GM12891 (cell line): ENCODE measurements at regions not wholly inside any gene's neighbourhood (a gene's known extent, or its start where the extent isn't known, plus 50 kb on each side); places are given as distances from the start of the nearest gene placed in this dataset.

Experiments
- DNase-seq: peaks from one replicate; pipeline ENCODE4 v3.0.0; 2011; ENCODE audit warnings: low spot score; ENCODE audit not compliant: insufficient read length
- FAIRE-seq: peaks from 2 replicates; lab custom pipeline; 2011; peaks lifted over from hg19 to GRCh38; lab: Jason Lieb, UNC
- PAX5 ChIP-seq: IDR thresholded peaks from 2 replicates; pipeline ENCODE4 v1.6.1; 2011; ENCODE audit warnings: low read length, moderate library complexity, mild to moderate bottlenecking; ENCODE audit not compliant: insufficient read depth, severe bottlenecking
- POLR2A ChIP-seq: IDR thresholded peaks from 2 replicates; pipeline ENCODE4 v1.6.1; 2011; ENCODE audit warnings: low read depth, low read length, control low read depth
- POLR2AphosphoS5 ChIP-seq: IDR thresholded peaks from 2 replicates; pipeline ENCODE4 v1.6.1; 2011; ENCODE audit warnings: low read depth, low read length, control low read depth
- POU2F2 ChIP-seq: IDR thresholded peaks from 2 replicates; pipeline ENCODE4 v1.6.1; 2011; ENCODE audit warnings: low read depth, mild to moderate bottlenecking, control low read depth, low read length, moderate library complexity
- SPI1 ChIP-seq: IDR thresholded peaks from 2 replicates; pipeline ENCODE4 v1.6.1; 2011; ENCODE audit warnings: low read depth, low read length, control low read depth
- TAF1 ChIP-seq: IDR thresholded peaks from 2 replicates; pipeline ENCODE4 v1.6.1; 2011; ENCODE audit warnings: low read depth, low read length, control low read depth

GRCh38 chr13:34013061-34013460, 195.1 kb downstream of the RFC3 start:
- no peak for TF ChIP-seq POLR2AphosphoS5
- no peak for TF ChIP-seq POU2F2
- TF ChIP-seq TAF1 = no peak
- TF ChIP-seq POLR2A = no peak
- no peak for TF ChIP-seq SPI1
- TF ChIP-seq PAX5 = no peak
- no peak for FAIRE-seq
- no peak for DNase-seq

- DNase-seq = no peak
- FAIRE-seq = no peak
- TF ChIP-seq POLR2AphosphoS5 = no peak
Measured at GRCh38 chr13:34017231-34017630, 199.3 kb downstream of the RFC3 start.

- DNase-seq = no peak
- TF ChIP-seq TAF1 (no peak), POLR2A (no peak), SPI1 (no peak), POU2F2 (no peak), PAX5 (no peak), POLR2AphosphoS5 (no peak)
- FAIRE-seq = no peak
Measured at GRCh38 chr13:34019870-34020269, 201.9 kb downstream of the RFC3 start.

DNA sequence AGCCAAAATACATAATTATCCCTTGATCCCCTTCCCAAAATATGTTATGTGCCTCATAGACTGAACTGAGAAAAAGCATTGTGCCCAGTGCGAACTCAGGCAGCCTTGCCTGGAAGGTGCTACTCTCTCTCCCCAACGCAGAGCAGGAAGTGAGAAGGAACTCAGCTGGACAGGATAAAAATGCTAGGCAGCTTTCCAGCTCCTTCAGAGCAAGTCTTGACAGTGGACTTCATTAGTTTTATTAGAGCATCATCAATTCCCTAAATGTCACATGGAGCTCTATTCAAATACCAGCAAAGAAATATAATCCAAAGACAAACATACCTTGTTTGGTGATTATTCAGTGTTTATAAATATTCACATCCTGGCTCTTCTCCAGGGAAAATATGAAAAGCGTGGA, 202.4 kb downstream of the RFC3 start:
- FAIRE-seq (no peak), DNase-seq (no peak)
- no peak for TF ChIP-seq POLR2A

- TF ChIP-seq POLR2AphosphoS5 (no peak), SPI1 (no peak), TAF1 (no peak), POLR2A (no peak), POU2F2 (no peak), PAX5 (no peak)
- DNase-seq = no peak
- no peak for FAIRE-seq
Measured at GRCh38 chr13:34021619-34022018, 203.7 kb downstream of the RFC3 start.

- no peak for DNase-seq
- no peak for FAIRE-seq
- no peak for TF ChIP-seq POLR2A
- TF ChIP-seq TAF1 = no peak
- TF ChIP-seq POU2F2 = no peak
- TF ChIP-seq SPI1 = no peak
- no peak for TF ChIP-seq POLR2AphosphoS5
- no peak for TF ChIP-seq PAX5
Measured at GRCh38 chr13:34025746-34026145, 207.8 kb downstream of the RFC3 start.

DNA sequence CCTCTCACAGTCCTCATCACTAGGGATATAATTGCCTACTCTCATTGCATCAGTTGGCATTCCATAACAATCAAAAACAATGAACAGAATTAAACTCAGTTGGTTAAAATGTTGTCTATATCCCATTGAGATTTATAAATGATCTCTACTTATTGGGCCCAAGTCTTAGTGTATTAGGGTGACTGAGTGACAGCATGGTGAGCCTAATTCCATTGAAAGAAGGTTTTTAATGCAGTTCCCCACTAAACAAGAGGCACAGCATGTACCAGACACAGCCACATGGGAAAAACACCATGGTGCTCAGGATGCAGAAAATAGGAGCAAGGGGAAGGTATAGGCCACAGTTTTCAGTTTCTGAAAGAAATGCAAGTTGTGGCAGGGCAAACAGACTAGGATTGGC, 208.4 kb downstream of the RFC3 start:
- TF ChIP-seq PAX5 = no peak
- no peak for TF ChIP-seq POLR2AphosphoS5
- DNase-seq (no peak), FAIRE-seq (no peak)

DNA sequence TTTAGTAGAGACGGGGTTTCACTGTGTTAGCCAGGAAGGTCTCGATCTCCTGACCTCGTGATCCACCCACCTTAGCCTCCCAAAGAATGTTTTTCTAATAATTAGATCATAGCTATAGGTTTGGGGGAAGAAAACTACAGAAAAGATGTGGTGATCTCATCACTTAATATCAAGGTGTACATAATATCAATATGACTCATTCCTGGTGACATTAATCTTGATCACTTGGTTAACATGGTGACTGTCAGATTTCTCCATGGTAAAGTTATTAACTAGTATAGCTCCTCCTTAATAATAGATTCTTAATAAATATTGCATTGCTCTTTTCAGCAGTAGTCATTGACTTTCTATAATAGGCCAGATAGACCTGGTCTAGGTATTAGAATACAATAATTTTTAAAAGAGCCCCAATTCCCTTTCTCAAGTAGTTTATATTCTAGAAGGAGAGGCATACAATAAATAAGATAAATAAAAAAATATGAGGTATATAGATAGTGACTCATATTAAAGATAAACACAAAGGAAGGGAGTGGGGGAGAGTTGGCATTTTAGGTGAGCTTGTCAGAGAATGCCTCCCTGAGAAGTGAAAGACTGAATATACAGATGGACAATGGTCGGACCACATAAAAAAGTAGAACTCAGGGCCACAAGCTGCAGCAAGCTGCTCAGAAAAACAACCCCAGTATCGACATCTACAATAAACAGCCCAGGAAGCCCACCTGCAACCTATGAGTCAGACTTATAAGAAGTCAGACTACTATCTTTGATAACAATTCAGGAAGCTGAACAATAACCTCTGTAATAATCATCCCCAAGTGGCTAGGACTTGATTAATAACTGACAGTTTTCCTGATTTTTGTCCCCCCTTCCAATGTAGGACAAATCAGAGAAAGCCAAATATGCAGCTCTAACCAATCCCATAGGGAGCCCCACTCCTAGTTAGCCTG, 210.8 kb downstream of the RFC3 start:
- DNase-seq = no peak
- TF ChIP-seq SPI1 = no peak
- no peak for FAIRE-seq

GRCh38 chr13:34030782-34031181, 212.8 kb downstream of the RFC3 start:
- TF ChIP-seq POU2F2 (no peak), POLR2A (no peak), TAF1 (no peak), PAX5 (no peak), POLR2AphosphoS5 (no peak), SPI1 (no peak)
- FAIRE-seq = no peak
- no peak for DNase-seq

- TF ChIP-seq POLR2AphosphoS5 (no peak), SPI1 (no peak), POU2F2 (no peak), TAF1 (no peak), POLR2A (no peak), PAX5 (no peak)
- FAIRE-seq (no peak), DNase-seq (no peak)
Measured at GRCh38 chr13:34031610-34032009, 213.7 kb downstream of the RFC3 start.

DNA sequence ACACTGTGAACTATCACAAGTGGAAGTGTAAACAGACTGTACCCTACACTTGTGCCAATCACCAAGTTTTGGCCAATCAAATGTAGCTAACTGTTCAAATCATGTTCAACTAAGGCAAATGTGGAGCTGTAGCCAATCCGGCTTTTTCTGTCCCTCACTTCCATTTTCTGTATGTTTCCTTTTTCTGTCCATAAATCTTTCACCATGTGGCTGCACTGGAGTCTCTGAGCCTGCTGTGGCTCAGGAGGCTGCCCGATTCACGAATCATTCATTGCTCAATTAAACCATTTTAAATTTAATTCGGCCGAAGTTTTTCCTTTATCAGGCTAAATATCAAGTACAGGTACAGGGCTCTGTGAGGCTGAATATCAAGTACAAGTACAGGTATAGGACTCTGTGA, 216.5 kb downstream of the RFC3 start:
- TF ChIP-seq PAX5 (no peak), SPI1 (no peak), TAF1 (no peak), POLR2AphosphoS5 (no peak), POLR2A (no peak), POU2F2 (no peak)
- DNase-seq (no peak), FAIRE-seq (no peak)
